ENCODE measurements at regions not wholly inside any gene's neighbourhood (a gene's known extent, or its start where the extent isn't known, plus 50 kb on each side); places are given as distances from the start of the nearest gene placed in this dataset.

DNA sequence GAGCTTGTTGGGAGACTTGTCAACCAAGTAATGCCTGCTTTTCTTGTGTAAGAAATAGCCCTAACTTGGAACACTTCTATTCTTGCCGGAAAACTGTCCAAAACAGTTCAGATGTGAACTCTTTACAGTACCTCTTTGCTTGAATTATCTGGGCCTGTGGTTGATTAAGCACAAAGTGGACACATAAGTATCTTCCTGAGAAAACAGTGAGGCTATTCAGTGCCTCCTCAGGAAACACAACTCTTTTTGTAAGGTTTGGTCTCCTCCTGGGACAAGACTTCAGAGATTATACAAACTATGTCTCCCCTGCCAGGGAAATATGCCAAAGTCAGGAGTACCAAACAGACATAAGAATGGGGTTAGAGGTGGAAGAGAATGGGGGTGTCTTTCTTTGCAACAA is 127.7 kb downstream of the LACC1 start:
- H3K27ac ChIP-seq: no peak overlapping the region
- intact Hi-C loops (cut with DNase I): no loop called here

DNA sequence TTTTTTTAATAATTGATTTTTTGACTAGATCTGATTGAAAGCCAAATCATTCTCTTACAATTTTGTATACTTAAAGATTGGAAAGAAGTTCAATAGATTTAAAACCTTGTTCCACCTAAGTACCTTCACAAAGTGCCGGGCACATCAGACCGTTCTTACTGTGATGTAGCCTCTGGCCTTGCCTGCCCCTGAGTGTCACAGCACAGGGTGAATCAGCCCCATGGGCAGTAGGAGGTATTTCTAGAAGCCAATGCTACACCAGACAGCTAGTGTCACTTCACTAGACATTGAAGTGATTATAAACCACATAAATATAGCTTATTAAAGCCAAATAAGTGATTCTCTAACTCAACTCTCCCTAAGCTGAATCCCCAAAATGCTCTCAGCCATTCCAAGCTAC is 131.3 kb downstream of the LACC1 start:
- Histone ChIP-seq H3K36me3 (no peaks in the 10 kb centered on the region), H3K4me3 (no peak overlapping the region), H3K27me3 (no peaks in the 10 kb centered on the region), H3K4me1 (peaks cover 0 to 36% (median 32%) of the 10 kb centered on the region in 9 donors), H3K9me3 (peaks cover 0 to 14% (median 4%) of the 10 kb centered on the region in 11 donors), H3K27ac (no peak overlapping the region)
- ATAC-seq: peak in 1 of 8 donors; percentile 54
- DNase-seq: no peak
- intact Hi-C loops (cut with DNase I): no loop called here
- 94 to 95% methylated on average over 2 of the region's 2 CpGs for WGBS, 2 donors
- TF ChIP-seq, protein P1, sequence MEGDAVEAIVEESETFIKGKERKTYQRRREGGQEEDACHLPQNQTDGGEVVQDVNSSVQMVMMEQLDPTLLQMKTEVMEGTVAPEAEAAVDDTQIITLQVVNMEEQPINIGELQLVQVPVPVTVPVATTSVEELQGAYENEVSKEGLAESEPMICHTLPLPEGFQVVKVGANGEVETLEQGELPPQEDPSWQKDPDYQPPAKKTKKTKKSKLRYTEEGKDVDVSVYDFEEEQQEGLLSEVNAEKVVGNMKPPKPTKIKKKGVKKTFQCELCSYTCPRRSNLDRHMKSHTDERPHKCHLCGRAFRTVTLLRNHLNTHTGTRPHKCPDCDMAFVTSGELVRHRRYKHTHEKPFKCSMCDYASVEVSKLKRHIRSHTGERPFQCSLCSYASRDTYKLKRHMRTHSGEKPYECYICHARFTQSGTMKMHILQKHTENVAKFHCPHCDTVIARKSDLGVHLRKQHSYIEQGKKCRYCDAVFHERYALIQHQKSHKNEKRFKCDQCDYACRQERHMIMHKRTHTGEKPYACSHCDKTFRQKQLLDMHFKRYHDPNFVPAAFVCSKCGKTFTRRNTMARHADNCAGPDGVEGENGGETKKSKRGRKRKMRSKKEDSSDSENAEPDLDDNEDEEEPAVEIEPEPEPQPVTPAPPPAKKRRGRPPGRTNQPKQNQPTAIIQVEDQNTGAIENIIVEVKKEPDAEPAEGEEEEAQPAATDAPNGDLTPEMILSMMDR (IDR thresholded peaks at IDR 0.05): no peak

More for the DNA sequence above, 127.7 kb downstream of the LACC1 start:
- Histone ChIP-seq H3K36me3 (no peaks in the 10 kb centered on the region), H3K27me3 (no peaks in the 10 kb centered on the region), H3K9me3 (peaks cover 0 to 16% (median 4%) of the 10 kb centered on the region in 11 donors), H3K4me3 (no peak overlapping the region), H3K4me1 (peaks cover 0 to 10% (median 0%) of the 10 kb centered on the region in 9 donors)
- no peak for DNase-seq
- ATAC-seq: no peak
- 88 to 89% methylated on average over 1 of the region's 1 CpG for WGBS, 2 donors
- TF ChIP-seq, protein P1 (IDR thresholded peaks at IDR 0.05): no peak

DNA sequence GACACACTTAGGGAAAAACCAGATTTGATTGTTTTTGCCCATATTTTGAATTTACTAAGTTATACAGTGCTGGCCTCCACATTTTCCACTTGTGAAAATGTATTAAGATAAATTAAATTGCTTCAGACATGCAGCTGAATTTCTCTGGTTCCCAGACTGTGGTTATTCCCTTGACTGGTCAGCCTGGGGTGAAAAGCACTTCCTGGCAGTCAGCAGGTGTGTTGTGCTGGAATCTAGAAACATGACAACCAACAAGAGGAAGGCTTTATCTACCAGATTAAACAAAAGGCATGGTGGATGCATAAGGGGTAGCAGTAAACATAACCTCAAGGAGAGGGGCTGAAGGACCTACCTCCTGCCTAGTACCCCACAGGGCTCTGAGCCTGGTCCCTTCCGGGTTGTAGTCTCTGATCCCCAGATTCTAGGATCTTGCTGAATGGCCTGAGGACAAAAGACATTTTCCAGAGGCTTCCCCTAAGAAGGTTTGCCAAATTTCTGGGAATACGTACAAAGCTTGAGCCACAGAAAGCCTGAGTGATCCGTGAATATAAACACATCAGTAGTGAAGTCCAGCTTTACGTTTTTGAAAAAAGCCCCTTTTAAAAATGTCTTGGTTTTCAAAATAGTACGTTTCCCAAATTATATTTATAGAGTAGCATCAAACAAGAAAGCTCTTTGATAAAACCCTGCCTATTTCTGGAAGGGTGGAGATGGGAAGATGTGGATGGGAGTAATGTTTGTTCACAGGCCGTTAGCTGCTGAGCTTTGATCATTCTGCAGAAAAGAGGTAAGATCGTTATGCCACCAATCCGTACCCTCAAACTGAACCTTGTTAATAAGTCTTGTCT is 133.4 kb downstream of the LACC1 start:
- ATAC-seq: no peak
- Histone ChIP-seq H3K27me3 (no peaks in the 10 kb centered on the region), H3K27ac (peak overlapping the region in 9 of 10 donors; percentile 50 to 82 (median 70)), H3K4me3 (no peak overlapping the region), H3K4me1 (peaks cover 0 to 44% (median 36%) of the 10 kb centered on the region in 9 donors), H3K9me3 (no peaks in the 10 kb centered on the region), H3K36me3 (no peaks in the 10 kb centered on the region)
- DNase-seq: no peak
- TF ChIP-seq, protein P1 (IDR thresholded peaks at IDR 0.05): no peak
- 58 to 67% methylated on average over 8 of the region's 8 CpGs for WGBS, 2 donors
- intact Hi-C loops (cut with DNase I): no loop called here

DNA sequence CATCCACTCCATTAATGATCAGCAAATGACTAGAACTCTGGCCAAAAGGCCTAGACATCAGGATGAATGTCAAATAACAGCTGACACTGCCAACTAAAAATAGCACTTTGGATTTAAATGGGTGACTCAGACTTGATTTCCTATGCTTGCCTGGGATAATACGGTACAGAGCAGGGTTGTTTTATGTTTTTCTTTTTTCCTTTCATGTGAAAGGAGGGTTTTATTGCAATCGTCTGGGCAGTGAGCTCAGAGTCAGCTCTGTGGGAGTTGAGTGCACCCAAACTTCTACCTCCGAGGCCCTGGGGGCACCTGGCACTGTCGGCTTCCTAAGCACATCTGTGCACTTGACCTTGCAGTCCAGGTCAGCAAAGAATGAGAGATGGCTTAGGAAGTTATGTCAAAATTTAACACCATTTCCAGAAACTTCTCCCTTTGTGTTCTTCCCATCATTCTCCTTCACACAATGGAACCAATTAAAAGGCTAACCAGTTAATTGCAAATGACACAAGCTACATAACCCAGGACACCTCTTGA is 134.1 kb downstream of the LACC1 start:
- no peaks in the 10 kb centered on the region for H3K36me3 ChIP-seq
- intact Hi-C loops (cut with DNase I): no loop called here
- H3K27ac ChIP-seq: peak overlapping the region in 9 of 10 donors; percentile 50 to 82 (median 70)
- H3K4me3 ChIP-seq: no peak overlapping the region
- no peaks in the 10 kb centered on the region for H3K9me3 ChIP-seq
- H3K4me1 ChIP-seq: peaks cover 0 to 51% (median 43%) of the 10 kb centered on the region in 9 donors
- peak in 1 of 2 donors; percentile 17 for DNase-seq
- 17 to 28% methylated on average over 4 of the region's 4 CpGs for WGBS, 2 donors
- H3K27me3 ChIP-seq: no peaks in the 10 kb centered on the region
- ATAC-seq: peak; percentile 25 to 85 (median 78)
- TF ChIP-seq, protein P1 (IDR thresholded peaks at IDR 0.05): no peak
